ENCODE measurements at regions not wholly inside any gene's neighbourhood (a gene's known extent, or its start where the extent isn't known, plus 50 kb on each side); places are given as distances from the start of the nearest gene placed in this dataset.

DNA sequence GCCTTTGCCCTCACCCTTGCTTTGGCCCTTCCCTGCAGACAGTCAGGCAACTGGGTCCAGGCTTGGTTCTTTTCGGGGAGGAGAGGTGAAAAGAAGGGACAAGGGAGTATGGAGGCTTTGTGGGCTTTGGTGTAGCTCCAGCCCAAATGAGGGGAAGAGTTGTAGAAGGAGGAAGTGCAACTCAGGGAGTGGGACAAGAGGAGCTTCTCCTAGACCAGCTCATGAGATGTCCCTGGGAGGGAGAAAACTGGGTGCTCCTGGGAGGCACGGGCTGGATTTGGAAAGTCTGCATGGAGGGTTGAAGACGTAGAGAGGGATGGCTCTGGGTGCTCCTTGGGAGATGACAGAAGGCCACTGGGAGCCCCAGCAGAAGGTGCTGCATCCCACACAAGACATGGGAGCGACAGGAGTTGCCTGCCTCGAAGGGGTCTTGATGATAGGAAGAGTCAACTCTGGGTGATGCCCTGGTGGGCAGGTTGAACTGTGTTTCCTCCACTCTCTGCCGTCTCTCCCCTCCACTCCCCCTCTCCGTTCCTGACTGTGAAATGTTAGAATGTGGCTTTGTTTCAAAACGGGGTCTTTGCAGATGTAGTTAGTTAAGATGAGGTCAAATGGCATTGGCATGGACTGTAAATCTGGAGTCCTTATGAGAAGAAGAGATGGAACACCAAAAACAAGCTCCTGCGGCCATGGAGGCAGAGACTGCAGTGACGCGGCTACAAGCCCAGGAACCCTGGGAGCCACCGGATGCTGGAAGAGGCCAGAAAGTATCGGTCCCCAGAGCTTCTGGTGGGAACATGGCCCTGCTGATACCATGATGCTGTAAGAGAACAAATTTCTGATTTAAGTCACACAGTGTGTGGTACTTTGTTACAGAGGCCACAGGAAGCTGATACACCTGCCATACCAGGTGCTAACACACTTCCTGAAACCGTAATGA, 298.5 kb downstream of the GLRX3 start:
- no peak for DNase-seq

DNA sequence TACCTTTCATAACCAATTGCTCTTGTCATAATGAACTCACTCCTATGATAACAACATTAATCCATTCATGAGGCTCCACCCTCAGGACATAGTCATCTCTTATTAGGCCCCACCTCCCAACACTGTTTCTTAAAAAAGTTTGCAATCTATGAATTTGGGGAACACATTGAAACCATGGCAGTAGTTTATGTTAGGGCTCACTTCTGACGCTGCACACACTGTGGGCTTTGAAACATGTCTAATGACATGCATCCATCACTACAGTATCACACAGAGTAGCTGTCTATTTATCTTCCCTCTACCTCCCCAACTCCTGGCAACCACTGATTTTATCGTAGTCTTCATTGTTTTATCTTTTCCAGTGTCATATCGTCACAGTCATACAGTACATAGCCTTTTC, 299.8 kb downstream of the GLRX3 start:
- no peak for DNase-seq

DNA sequence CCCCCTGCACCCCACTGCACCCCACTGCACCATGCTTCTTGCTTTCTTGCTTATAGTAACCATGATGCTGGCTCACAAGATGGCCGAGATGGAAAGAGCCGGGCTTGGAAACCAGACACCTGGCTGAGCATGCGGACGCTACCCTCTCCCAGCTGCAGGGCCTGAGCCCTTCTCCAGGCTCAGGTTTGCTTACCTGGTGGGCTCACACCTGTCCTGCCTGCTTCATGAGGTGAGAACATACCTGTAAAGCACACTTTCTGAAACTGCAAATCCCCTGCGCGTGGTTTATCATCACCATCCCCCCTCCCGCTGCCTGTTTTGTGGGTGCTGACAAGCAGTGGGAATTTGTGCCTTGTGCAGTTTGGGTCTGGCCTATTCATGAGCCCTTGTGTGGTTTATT, 302.7 kb downstream of the GLRX3 start:
- no peak for DNase-seq

DNA sequence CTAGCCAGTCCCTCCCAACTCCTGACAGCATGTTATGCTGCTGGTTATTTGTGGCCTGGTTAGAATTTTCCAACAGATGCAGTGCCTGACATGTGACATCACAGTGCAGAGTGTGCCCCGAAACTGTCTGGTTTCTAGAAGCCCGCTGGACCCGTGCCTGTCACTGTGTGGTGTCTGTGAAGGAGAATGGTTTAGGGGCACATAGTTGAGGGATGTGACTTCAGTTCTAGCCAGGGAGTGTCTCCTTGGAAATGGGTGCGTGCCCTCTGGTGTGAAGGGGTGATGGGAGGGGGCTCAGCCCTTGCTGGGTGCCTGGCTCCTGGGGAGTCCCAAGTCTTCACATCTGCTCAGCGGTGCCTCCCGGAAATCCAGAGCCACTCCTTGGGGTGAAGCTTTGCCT, 303.6 kb downstream of the GLRX3 start:
- no peak for DNase-seq

DNA sequence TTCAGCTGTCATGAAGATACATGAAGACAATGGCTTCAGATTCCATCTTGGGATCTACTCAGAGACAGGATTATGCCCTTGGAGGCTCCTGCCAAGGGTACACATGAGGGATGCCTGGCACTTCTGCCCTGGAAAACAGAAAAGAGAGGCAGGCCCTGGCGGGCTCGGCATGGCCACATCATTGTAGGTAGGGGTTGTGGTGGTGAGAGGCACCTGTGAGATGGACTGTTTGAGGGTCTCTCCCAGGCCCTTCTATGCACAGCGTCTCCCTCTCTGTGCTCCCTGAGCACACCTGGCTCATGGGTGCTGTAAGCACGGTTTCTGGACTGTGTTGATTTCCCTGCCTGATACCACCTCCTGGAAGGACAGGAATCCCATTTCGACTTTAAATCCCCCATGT, 304.3 kb downstream of the GLRX3 start:
- DNase-seq, result no peak

DNA sequence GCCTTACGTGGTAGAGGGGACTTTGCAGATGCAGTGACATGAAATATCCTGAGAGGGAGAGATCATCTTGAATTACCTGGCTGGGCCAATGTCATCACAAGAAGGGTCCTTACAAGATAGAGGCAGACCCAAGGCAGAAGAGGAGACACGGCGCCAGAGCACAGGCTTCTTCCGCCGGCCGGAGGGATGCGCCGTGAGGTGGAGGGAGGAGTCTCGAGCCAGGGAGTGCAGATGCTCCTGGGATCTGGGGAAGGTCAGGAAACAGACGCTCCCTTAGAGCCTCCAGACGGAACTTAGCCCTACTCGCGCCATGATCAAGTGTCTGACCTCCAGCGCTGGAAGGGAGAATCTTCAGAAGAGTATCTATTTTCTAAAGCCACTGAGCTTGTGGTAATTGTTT, 304.8 kb downstream of the GLRX3 start:
- DNase-seq, result no peak

DNA sequence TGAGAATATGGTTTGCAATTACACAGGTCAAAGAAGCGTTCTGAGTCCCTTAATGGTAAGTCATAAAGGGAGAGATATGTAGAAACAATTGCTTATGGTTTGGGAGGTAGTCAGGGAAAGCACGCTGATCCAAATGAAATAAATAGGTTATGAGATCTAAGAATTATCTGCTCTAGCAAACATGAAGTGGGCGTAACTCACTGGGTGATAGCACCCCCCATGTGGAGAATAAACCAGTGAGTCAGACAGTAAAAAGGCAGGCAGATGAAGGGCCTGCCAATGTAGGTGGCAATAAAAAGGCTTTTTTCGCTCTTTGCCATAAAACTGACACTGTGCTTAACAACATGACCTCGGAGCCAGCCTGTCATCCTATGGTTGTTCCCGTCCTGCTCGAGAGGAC, 306.9 kb downstream of the GLRX3 start:
- DNase-seq, result no peak

DNA sequence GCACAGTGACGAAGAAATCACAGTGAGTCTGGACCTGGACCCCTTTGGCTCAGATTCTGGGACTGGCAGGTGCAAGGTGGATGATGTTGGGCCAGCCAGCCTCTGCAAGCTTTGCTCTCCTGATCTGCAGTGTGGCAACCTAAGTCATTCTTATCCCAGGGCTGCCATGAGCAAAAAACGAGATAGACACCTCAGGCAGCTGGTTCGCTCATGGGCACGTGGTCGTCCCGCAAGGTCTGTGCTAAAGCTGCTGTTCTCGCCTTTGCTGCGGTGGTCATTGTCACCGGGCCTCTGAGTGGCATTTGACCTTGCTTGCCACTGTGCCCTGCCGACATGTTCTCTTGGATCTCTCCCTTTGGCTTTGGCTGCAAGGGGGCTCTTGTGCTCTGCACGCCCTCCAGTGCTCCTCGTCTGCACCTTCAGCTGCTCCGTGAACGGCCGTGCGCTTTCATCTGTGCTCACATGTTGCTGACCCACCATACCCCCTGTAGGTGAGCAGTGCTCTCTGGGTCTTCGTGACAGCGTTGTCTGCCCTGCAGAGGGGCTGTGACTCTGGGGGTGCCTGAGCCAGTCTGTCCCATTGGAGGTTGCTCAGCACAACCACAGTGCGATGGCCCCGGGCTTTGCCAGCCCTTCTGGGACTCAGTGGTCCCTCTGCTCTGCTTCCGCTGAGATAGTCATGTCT, 317.0 kb downstream of the GLRX3 start:
- DNase-seq, result no peak

DNA sequence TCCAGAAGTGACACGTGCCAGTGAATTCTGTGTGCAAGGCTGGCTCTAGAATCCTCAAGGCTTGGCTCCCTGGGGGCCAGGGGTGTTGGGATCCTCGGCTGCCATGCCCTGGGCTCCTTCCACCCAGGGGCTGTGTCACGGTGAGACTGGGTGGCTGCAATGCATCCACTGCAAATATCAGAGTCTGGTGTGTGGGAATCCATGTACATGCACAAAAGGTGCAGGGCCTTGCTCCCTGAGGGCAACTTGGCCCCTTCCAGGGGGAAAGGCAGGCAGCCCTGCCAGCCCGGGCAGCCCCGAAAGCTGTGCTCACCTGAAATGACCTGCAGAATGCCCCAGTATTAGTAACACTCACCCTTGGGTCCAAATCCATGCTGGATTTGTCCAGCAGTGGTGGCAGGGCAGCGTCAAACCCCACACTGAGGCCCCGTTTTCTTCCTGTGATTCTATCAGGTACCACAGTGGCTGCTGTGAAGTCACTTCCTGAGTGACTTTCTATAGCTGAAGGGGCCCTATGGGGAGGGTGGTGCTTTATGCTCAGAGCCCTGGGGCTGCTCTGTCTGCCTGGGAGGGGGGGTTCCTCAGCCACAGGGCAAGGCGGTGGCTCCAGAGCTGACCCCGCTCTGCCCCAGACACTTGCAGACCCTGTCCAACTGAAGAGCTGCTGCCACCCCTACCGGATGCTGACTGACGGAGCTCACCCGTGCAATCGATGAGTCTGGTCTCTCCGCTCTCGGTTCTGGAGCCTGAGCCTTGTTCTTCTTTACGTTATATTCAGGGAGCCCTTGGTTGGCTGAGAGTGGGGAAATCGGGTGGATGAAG, 317.7 kb downstream of the GLRX3 start:
- no peak for DNase-seq

DNA sequence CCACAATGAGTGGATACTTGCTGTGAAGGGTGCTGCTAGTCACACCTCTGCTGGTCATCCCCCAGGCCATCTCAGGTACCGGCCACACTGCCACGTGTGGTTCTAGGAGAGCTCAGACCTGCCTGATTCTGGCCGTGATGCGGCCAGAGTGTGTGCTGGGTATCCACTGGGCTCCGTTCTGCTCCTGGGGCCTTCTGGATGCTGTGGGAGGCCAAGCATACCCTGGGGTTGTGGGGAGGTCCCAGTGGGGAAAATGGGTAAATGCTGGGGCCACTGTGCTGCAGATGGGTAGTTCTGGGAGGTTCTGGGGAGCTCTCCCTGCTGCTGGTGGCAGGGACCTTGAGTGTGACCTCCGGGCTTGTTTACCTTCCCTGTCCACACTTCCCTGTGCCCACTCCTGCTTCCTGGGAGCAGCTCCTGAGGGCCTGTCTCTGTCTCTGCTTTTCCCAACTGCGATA, 318.4 kb downstream of the GLRX3 start:
- no peak for DNase-seq

DNA sequence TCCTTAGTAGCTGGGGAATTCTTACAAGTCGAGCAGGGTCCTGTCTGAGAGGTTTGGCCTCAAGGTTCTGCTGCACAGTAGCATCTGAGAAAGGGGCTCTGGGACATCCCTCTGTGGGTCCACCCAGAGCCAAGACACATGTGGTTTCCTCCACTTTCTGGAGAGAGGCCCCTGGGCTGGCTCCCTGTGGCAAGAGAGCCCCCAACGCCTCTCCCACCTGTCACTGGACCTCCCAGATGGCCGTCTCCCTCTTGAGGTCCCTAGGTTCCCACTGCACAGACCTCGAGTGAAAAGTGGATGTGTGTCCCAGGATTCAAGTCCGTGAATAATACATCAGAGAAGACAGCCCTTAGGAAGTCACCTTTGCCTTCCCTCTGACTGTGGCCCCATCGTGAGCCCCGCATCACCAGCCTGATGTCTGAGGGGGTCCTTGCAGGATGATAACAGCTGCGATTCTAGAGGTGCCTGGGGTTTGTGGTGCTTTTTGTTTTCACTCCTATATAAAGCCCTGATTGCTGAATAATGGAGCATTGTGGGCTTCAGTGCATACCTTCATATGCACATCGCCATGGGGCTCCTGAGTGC, 319.0 kb downstream of the GLRX3 start:
- DNase-seq, result no peak

DNA sequence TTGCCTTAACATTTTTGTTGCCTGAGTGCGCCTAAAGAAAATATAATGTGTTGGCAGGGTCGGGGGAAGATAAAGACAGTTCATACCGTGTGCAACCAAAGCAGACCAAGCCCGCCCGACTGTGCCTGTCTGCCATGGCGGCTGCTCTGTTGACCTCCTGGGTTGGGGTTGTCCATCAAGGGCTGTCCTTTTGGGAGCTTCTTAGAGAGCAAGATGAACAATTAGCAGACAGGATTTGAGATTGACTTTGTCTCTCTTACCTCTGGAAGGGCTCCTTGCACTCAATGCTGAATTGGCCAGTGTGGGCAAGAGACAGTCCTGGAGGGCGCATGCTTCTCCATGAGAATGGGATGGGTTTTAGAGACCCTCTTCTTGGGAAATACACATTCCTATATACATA, 319.6 kb downstream of the GLRX3 start:
- no peak for DNase-seq

DNA sequence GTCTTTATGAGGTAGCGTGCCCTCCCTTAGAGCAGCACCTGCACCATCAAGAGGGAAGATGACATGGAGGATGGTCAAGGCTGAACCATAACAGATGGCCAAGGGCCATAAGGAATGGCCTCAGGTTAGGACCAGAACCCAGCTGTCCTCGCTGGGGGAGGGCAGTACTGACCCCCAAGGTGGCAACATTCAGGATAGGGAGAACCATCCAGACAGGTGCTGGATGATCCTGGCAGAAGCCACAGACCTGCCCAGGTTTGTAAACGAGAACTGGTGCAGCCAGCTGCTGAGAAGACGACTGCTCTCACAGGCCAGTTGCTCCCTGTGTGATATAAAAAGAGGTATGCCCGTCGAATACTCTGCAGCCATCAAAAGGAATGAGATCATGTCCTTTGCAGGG, 320.4 kb downstream of the GLRX3 start:
- DNase-seq, result no peak

DNA sequence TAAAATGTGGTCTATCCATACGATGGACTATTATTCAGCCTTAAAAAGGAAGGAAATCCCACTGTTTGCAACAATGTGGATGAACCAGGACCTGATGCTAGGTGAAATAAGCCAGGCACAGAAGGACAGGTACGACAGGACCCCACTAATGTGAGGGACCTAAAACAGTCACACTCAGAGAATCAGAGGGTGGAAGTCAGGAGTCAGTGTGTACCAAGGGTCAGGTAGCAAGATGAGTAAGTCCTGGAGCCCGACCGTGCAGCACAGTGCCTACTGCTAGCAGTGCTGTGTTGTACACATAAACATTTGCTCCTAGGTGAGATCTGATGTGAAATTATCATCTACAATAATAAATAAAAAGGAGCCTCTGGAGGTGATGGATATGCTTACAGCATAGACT, 322.3 kb downstream of the GLRX3 start:
- DNase-seq, result no peak

DNA sequence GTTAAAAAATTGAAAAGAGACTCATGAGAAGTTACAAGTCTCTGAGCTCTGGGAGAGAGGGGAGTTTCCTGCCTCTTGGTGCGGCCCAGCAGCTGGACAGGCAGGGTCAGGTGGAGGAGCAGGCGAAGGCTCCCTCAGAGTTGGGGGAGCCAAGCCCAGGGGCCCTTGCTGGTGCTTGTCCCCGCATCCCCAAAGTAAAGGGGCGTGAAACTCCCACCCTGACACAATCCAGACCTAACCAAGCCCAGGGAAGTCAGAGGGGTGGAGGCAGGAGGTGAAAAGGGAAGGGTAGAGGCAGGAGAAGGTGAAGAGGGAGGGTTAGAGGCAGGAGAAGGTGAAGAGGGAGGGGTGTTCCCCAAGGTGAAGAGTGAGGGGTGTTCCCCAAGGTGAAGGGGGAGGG, 322.8 kb downstream of the GLRX3 start:
- no peak for DNase-seq

DNA sequence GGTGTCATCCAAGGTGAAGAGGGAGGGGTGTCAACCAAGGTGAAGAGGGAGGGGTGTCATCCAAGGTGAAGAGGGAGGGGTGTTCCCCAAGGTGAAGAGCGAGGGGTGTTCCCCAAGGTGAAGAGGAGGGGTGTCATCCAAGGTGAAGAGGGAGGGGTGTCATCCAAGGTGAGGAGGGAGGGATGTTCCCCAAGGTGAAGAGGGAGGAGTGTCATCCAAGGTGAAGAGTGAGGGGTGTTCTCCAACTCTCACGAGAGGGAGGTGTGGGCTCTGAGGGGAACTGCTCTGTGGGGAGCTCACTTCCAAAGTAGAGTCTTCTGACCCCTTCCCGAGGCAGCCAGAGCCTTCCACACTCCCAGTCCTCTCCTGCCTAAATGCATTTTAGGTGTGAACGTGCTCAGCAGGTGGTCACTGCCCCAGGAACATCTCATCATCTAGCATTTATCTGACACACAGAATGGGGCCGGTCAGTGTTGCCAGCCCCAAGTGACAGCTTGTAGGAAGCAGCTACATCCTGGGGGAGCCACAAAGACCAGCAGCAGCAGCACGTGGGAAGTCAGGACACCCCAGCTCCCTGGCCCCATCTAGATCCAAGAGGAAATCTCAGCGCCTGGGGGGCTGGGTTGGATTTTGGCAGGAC, 323.8 kb downstream of the GLRX3 start:
- DNase-seq, result no peak

DNA sequence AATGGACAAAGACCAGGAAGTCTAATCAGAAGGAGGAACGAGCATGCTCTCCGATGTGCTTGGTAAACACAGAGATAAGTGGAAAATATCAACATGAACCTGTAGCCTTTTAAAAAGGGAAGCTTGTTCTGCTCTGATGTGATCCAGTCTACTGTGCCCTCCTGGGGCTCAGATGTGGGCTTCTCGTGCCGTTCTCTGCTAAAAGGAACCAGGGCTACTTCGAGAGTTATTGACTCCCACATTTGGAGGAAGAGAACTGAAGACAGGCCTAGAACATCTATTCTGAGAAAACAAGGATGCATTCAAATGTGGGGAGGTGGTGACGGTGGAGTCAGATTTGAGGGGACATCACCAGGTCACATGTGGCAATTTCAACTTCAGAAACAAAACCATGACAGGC, 325.4 kb downstream of the GLRX3 start:
- DNase-seq, result no peak

DNA sequence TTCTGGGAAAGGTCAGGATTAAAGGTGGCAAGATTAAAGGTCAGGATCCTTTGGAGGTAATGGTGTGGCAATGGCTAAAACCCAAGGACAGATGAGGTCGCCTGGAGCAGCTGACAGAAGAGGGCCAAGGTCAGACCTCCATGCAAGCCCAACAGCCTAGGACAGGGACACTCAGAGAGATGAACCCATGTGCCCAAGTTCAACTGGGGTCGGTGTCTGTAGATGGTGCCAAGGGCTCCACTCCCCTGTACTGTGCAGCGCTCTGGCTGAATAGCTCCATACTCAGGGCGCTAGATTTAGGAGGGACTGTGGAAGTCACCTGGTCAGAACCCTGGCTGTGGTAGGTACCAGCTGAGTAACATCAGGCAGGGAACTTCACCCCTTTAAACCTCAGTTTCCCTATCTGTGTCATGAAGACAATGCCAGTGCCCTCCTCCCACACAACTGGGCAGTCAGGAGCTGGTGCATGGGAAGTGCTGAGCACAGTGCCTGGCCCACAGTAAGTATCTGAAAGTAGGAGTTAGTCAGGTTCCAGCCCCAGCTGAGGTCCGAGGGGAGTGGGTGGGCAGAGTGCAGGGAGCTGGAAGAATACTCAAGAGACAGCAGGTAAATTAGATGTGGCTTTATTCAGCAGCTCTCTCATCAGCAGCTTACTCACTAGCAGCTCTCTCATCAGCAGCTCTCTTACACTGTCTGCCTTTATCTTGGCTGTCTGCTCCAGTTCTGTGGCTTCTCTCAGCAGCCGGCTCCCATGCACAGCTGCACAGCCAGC, 327.1 kb downstream of the GLRX3 start:
- DNase-seq, result no peak

DNA sequence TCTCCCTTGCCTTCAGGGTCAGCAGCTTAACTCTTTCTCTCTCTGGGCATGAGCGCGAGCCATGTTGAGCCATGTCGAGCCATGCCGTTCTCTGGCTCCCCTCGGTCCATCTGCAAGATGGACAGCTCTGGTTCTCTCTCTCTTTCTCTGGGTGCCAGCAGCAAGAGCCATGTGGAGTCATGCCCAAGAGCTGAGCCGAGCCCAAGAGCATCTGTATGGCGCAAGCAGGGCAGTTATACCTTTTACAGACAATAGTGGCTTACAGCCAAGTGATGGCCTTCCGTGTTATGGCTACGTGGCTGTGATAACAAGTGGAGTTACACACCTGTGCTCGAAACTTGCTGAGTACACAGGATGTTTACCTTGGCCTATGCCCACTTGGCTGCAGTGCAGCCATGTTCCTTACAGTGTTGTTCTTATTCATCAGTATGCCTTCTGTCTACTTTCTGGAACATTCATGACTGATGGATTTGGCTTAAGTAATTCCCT, 327.7 kb downstream of the GLRX3 start:
- DNase-seq, result no peak

DNA sequence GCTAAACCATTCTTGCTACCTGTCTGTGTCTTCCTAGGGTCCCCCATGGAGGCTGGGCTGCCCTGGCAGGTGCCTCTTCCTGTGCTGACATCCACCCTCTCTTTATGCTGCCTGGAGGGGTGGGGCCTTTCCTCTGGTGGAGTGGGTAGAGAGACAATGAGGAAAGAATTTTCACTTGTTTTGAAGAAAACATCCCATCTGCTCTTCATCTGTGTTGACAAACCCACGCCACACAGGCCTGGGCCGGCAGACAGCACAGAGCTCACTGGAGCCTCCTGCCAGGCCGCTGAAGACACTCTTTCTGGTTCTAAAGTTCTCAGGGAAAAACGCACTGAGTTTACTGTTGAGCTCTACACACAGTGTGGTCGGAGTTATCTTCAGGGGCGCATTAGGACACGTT, 328.2 kb downstream of the GLRX3 start:
- DNase-seq, result no peak

DNA sequence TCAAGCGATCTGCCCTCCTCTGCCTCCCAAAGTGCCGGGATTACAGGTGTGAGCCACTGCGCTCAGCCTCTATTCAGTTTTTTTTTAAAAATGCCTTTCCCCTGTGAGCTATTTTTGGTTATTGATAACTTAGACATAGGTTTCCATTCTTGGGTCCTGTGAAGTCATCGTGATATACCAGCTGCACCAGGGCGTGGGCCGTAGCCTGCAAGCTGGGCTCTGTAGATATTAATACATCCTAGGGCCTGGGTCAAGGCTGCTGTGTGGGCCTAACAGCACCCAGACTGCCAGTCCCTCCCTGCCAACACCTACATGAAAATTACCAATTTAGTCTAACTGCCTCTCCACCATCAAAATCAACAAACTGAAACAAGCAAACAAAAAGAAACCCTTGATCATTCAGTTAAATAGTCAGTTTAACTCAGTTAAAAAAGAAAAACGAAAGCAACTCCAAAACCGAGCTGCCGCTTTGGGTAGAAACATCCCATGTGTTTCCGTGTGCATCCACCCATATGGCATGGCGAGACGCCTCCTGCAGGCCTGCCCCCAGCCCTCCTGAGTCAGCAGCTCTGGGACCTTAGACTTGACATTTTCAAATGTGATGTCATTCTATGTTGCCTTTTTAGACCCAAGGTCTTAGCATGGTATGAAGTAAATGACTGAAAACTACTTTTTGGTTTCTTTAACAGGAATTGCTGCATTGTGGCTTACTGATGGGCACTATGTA, 330.2 kb downstream of the GLRX3 start:
- no peak for DNase-seq
